ENCODE measurements at regions not wholly inside any gene's neighbourhood (a gene's known extent, or its start where the extent isn't known, plus 50 kb on each side); places are given as distances from the start of the nearest gene placed in this dataset.

GRCh38 chr1:177793900-177794299 lies 176.0 kb downstream of the SEC16B start:
- DNase-seq (ENCODE audit: low read depth, low spot score) = no peak
- Mint-ChIP-seq H3K27me3 (ENCODE audit: low read depth) (no peaks in the 10 kb centered on the region), H3K4me3 (no peak overlapping the region), H3K27ac (ENCODE audit: unreplicated experiment) (no peak overlapping the region), H3K36me3 (ENCODE audit: low read depth) (no peaks in the 10 kb centered on the region), H3K4me1 (peaks cover 35% of the 10 kb centered on the region), H3K9me3 (peaks cover 14% of the 10 kb centered on the region)
- no peak for TF ChIP-seq CTCF (conservative IDR thresholded peaks at IDR 0.05)

- Mint-ChIP-seq H3K36me3 (ENCODE audit: low read depth) (no peaks in the 10 kb centered on the region), H3K4me1 (peaks cover 33% of the 10 kb centered on the region), H3K27ac (ENCODE audit: unreplicated experiment) (no peak overlapping the region), H3K4me3 (no peak overlapping the region), H3K27me3 (ENCODE audit: low read depth) (peaks cover 3% of the 10 kb centered on the region), H3K9me3 (peaks cover 10% of the 10 kb centered on the region)
- DNase-seq (ENCODE audit: low read depth, low spot score) = no peak
- TF ChIP-seq CTCF (conservative IDR thresholded peaks at IDR 0.05) = no peak
Observed at GRCh38 chr1:177790566-177790965, 179.3 kb downstream of the SEC16B start.

GRCh38 chr1:177789956-177790355 lies 179.9 kb downstream of the SEC16B start:
- H3K27me3 Mint-ChIP-seq (ENCODE audit: low read depth) = peaks cover 3% of the 10 kb centered on the region
- no peak for TF ChIP-seq CTCF (conservative IDR thresholded peaks at IDR 0.05)
- H3K4me3 Mint-ChIP-seq = no peak overlapping the region
- H3K4me1 Mint-ChIP-seq = peaks cover 36% of the 10 kb centered on the region
- H3K27ac Mint-ChIP-seq (ENCODE audit: unreplicated experiment) = no peak overlapping the region
- no peaks in the 10 kb centered on the region for H3K36me3 Mint-ChIP-seq (ENCODE audit: low read depth)
- H3K9me3 Mint-ChIP-seq = peaks cover 10% of the 10 kb centered on the region
- no peak for DNase-seq (ENCODE audit: low read depth, low spot score)

DNA sequence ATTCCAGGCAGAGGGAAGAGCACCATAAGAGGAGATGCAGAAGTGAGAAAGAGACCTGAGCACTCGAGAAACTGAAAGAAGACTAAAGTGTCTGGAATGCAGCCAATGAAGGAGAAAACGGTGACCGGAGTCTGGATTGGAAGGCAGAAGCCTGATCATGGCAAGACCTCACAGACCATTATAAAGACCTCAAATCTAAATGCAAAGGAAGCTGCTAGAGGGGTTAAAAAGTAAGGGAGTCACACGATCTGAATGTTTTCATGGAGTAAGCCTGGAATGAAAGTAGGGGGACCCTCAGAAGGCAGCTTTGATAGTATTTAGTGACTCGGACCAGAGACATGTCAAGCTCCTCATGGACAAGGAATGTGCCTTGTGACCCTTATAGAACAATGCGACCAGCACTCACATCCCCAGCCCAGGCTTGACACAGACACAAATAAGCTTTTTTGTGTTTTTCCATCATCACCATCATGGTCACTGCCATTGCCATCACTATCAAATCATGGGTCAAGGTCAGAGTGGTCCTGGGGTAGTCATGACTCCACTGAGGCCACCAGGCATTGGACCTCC lies 183.6 kb downstream of the SEC16B start:
- no peaks in the 10 kb centered on the region for H3K36me3 Mint-ChIP-seq (ENCODE audit: low read depth)
- H3K27me3 Mint-ChIP-seq (ENCODE audit: low read depth) = peaks cover 3% of the 10 kb centered on the region
- peaks cover 30% of the 10 kb centered on the region for H3K4me1 Mint-ChIP-seq
- TF ChIP-seq CTCF (conservative IDR thresholded peaks at IDR 0.05) = no peak
- H3K9me3 Mint-ChIP-seq = peaks cover 8% of the 10 kb centered on the region
- DNase-seq (ENCODE audit: low read depth, low spot score) = no peak
- H3K4me3 Mint-ChIP-seq = no peak overlapping the region
- H3K27ac Mint-ChIP-seq (ENCODE audit: unreplicated experiment) = no peak overlapping the region

DNA sequence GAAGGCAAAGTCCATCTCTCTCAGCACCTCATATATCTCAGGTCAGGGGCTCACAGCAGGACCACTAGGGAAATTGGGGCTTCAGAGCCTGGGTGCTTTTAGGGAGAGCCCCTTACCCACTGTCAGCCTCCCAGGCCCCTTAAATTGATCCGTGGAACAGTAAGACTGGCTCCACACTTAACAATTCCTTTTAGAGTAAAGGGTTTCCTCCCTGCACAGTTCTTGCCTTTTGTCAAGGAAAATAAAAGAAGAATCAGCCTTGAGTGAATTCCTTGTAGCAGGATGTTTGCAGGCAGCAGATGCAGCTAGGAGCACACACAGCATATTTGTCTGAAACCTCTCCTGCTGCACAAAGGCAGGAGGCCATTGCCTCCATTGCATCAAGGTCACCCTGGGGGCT lies 184.9 kb downstream of the SEC16B start:
- Mint-ChIP-seq H3K36me3 (ENCODE audit: low read depth) (no peaks in the 10 kb centered on the region), H3K27me3 (ENCODE audit: low read depth) (peaks cover 3% of the 10 kb centered on the region), H3K9me3 (peaks cover 3% of the 10 kb centered on the region), H3K4me3 (no peak overlapping the region), H3K27ac (ENCODE audit: unreplicated experiment) (no peak overlapping the region), H3K4me1 (peaks cover 27% of the 10 kb centered on the region)
- no peak for DNase-seq (ENCODE audit: low read depth, low spot score)
- TF ChIP-seq CTCF (conservative IDR thresholded peaks at IDR 0.05) = no peak
